HepG2 (cell line): ENCODE measurements at regions not wholly inside any gene's neighbourhood (a gene's known extent, or its start where the extent isn't known, plus 50 kb on each side); places are given as distances from the start of the nearest gene placed in this dataset.

Experiments
- CC2D1A ChIP-seq: sonication (generic); formaldehyde crosslinking; IDR thresholded peaks from 2 replicates; pipeline ENCODE4 v1.8.1; 2023; ENCODE audit warnings: mild to moderate bottlenecking, missing genetic modification reagents
- CHD2 ChIP-seq: IDR thresholded peaks from 2 replicates; pipeline ENCODE4 v1.6.1; 2011; ENCODE audit warnings: low read depth, low read length, improper control_type of control experiment
- ESRRA ChIP-seq: sonication (generic); formaldehyde crosslinking; IDR thresholded peaks from 2 replicates; pipeline ENCODE4 v1.5.1; 2020; ENCODE audit warnings: mild to moderate bottlenecking, low read depth, missing genetic modification reagents
- MTF1 ChIP-seq: sonication (generic); formaldehyde crosslinking; IDR thresholded peaks from 2 replicates; pipeline ENCODE4 v1.5.0; 2020; ENCODE audit warnings: missing genetic modification reagents
- SIN3A ChIP-seq: IDR thresholded peaks from 2 replicates; pipeline ENCODE4 v1.6.1; 2011; ENCODE audit warnings: low read depth, mild to moderate bottlenecking, control low read depth, low read length, borderline replicate concordance
- ZC3H13 ChIP-seq: sonication (generic); formaldehyde crosslinking; IDR thresholded peaks from 2 replicates; pipeline ENCODE4 v1.8.1; 2023; ENCODE audit warnings: mild to moderate bottlenecking, missing genetic modification reagents, moderate library complexity
- ZNF44 ChIP-seq: sonication (generic); formaldehyde crosslinking; IDR thresholded peaks from 2 replicates; pipeline ENCODE4 v1.5.1; 2020; ENCODE audit warnings: mild to moderate bottlenecking, missing genetic modification reagents
- ZNF550 ChIP-seq: sonication (generic); formaldehyde crosslinking; IDR thresholded peaks from 2 replicates; pipeline ENCODE4 v1.4.0; 2020; ENCODE audit warnings: mild to moderate bottlenecking, missing genetic modification reagents, borderline replicate concordance
- TF ChIP-seq, protein P1 (sequence below): sonication (generic); formaldehyde crosslinking; IDR thresholded peaks from 2 replicates; pipeline ENCODE4 v1.5.0; 2020; ENCODE audit warnings: mild to moderate bottlenecking, missing genetic modification reagents, moderate library complexity
- TF ChIP-seq, protein P2 (sequence below): sonication (generic); formaldehyde crosslinking; IDR thresholded peaks from 2 replicates; pipeline ENCODE4 v1.8.1; 2023; ENCODE audit warnings: mild to moderate bottlenecking, missing genetic modification reagents

DNA sequence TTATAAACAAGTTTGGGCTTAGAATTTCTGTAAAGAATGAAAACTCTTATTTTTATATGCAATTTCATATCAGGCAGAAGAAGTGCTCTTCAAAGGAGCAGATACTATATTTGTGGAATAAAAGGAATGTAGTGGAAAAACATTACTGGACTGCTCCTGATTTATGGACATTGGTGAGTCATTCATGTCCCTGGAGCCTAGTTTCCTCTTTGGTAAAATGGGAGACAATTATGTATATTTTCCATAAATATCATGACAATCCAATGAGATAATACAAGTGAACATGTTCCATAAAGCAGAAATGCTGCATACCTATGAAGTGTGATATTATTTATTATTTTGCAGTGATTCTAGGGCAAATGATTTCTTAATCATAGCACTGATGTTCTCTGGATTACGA lies 445.8 kb upstream of the CITED2 start:
- no peak for TF ChIP-seq CHD2
- no peak for TF ChIP-seq CC2D1A
- TF ChIP-seq, protein P1, sequence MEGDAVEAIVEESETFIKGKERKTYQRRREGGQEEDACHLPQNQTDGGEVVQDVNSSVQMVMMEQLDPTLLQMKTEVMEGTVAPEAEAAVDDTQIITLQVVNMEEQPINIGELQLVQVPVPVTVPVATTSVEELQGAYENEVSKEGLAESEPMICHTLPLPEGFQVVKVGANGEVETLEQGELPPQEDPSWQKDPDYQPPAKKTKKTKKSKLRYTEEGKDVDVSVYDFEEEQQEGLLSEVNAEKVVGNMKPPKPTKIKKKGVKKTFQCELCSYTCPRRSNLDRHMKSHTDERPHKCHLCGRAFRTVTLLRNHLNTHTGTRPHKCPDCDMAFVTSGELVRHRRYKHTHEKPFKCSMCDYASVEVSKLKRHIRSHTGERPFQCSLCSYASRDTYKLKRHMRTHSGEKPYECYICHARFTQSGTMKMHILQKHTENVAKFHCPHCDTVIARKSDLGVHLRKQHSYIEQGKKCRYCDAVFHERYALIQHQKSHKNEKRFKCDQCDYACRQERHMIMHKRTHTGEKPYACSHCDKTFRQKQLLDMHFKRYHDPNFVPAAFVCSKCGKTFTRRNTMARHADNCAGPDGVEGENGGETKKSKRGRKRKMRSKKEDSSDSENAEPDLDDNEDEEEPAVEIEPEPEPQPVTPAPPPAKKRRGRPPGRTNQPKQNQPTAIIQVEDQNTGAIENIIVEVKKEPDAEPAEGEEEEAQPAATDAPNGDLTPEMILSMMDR (CRISPR knock-in tag), result no peak
- no peak for TF ChIP-seq SIN3A
- no peak for TF ChIP-seq ZC3H13
- no peak for TF ChIP-seq ZNF550
- TF ChIP-seq ESRRA (CRISPR knock-in tag), result no peak
- TF ChIP-seq, protein P2, sequence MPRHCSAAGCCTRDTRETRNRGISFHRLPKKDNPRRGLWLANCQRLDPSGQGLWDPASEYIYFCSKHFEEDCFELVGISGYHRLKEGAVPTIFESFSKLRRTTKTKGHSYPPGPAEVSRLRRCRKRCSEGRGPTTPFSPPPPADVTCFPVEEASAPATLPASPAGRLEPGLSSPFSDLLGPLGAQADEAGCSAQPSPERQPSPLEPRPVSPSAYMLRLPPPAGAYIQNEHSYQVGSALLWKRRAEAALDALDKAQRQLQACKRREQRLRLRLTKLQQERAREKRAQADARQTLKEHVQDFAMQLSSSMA, result no peak
- TF ChIP-seq MTF1 (CRISPR knock-in tag), result no peak
- no peak for TF ChIP-seq ZNF44 (CRISPR knock-in tag)
